ENCODE measurements at regions not wholly inside any gene's neighbourhood (a gene's known extent, or its start where the extent isn't known, plus 50 kb on each side); places are given as distances from the start of the nearest gene placed in this dataset.

DNA sequence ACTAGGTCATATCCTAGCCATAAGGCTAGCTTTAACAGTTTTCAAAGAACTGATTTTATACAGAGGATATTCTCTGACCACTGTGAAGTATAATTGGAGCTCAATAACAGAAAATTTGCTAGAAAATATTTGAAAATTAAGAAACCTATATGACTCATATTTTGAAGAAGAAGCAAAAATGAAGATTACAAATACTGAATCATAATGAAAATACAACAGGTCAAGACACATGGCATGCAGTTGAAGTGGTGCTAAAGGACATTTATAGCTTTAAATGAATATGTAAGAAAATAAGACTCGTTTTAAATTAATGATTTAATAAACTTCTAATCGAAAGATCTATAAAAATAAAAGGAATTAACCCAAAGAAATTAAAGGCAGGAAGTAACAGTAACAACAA lies 1234.6 kb downstream of the SLC16A7 start:
- Histone ChIP-seq H2BK12ac (ENCODE audit: low read length) (no peak overlapping the region), H3K4me2 (ENCODE audit: low read length) (no peak overlapping the region), H3K14ac (ENCODE audit: low read length) (no peak overlapping the region), H2AK5ac (ENCODE audit: low read length) (no peak overlapping the region), H2BK5ac (ENCODE audit: low read depth, low read length, poor library complexity) (no peak overlapping the region), H3K4me3 (ENCODE audit: low read depth, low read length) (no peak overlapping the region), H3K36me3 (ENCODE audit: control insufficient read depth in 1 of 2, insufficient read depth in 2 of 2, low read length in 2 of 2) (no peaks in the 10 kb centered on the region), H3K23ac (ENCODE audit: low read length) (no peak overlapping the region), H4K12ac (ENCODE audit: low read depth, low read length) (no peak overlapping the region), H3K27ac (ENCODE audit: low read depth, low read length) (no peak overlapping the region), H2AFZ (ENCODE audit: insufficient read depth, low read length, poor library complexity) (no peak overlapping the region), H4K91ac (ENCODE audit: low read depth, low read length) (no peak overlapping the region), H3K4ac (ENCODE audit: low read depth, low read length) (no peak overlapping the region), H4K8ac (ENCODE audit: low read depth, low read length) (no peak overlapping the region), H3K4me1 (ENCODE audit: control insufficient read depth in 1 of 2, insufficient read depth in 2 of 2, low read length in 2 of 2) (no peaks in the 10 kb centered on the region), H3K18ac (ENCODE audit: low read length) (no peak overlapping the region), H2BK120ac (ENCODE audit: insufficient read depth, low read length, poor library complexity) (no peak overlapping the region), H3K9ac (ENCODE audit: low read length) (no peak overlapping the region), H3K79me1 (ENCODE audit: low read length) (no peaks in the 10 kb centered on the region), H3K27me3 (ENCODE audit: insufficient read depth, low read length) (no peaks in the 10 kb centered on the region), H3K9me3 (ENCODE audit: insufficient read depth, low read depth, low read length) (no peaks in the 10 kb centered on the region), H3K79me2 (ENCODE audit: control insufficient read depth, insufficient read depth, low read length, poor library complexity) (no peaks in the 10 kb centered on the region)
- no CpG with 5 or more reads among the region's 2 CpGs for WGBS (ENCODE audit: extremely low coverage, insufficient coverage, insufficient read length)
- DNase-seq, result no peak

DNA sequence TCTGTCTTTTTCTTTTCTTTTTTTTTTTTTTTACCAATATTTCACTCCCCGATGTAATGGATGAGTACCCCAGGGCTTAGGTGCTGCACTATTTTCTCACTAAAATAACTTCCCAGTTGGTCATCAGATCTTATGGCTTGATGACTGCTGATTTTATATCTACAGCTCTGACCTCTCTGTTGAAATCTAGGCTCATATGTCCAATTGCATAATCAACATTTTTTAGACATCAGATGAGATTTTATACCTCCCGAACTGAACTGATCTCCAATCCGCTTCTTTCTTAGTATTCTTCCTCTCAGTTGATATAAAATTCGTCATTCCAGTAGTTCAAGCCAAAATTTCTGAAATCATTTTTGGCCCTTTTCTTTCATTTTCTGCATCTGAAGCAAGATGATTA lies 1236.5 kb downstream of the SLC16A7 start:
- no peak overlapping the region for H3K18ac ChIP-seq (ENCODE audit: low read length)
- no peaks in the 10 kb centered on the region for H3K79me2 ChIP-seq (ENCODE audit: control insufficient read depth, insufficient read depth, low read length, poor library complexity)
- no peak overlapping the region for H2AK5ac ChIP-seq (ENCODE audit: low read length)
- H4K91ac ChIP-seq (ENCODE audit: low read depth, low read length), result no peak overlapping the region
- no peak overlapping the region for H2BK12ac ChIP-seq (ENCODE audit: low read length)
- H3K23ac ChIP-seq (ENCODE audit: low read length), result no peak overlapping the region
- no peak overlapping the region for H4K8ac ChIP-seq (ENCODE audit: low read depth, low read length)
- H3K4me2 ChIP-seq (ENCODE audit: low read length), result no peak overlapping the region
- WGBS (ENCODE audit: extremely low coverage, insufficient coverage, insufficient read length), result no CpG with 5 or more reads among the region's 4 CpGs
- no peak for DNase-seq
- H3K79me1 ChIP-seq (ENCODE audit: low read length), result no peaks in the 10 kb centered on the region
- H3K4ac ChIP-seq (ENCODE audit: low read depth, low read length), result no peak overlapping the region
- H3K27ac ChIP-seq (ENCODE audit: low read depth, low read length), result no peak overlapping the region
- H2AFZ ChIP-seq (ENCODE audit: insufficient read depth, low read length, poor library complexity), result no peak overlapping the region
- no peaks in the 10 kb centered on the region for H3K4me1 ChIP-seq (ENCODE audit: control insufficient read depth in 1 of 2, insufficient read depth in 2 of 2, low read length in 2 of 2)
- no peak overlapping the region for H2BK5ac ChIP-seq (ENCODE audit: low read depth, low read length, poor library complexity)
- no peak overlapping the region for H4K12ac ChIP-seq (ENCODE audit: low read depth, low read length)
- no peaks in the 10 kb centered on the region for H3K9me3 ChIP-seq (ENCODE audit: insufficient read depth, low read depth, low read length)
- H3K9ac ChIP-seq (ENCODE audit: low read length), result no peak overlapping the region
- no peaks in the 10 kb centered on the region for H3K36me3 ChIP-seq (ENCODE audit: control insufficient read depth in 1 of 2, insufficient read depth in 2 of 2, low read length in 2 of 2)
- H3K4me3 ChIP-seq (ENCODE audit: low read depth, low read length), result no peak overlapping the region
- no peak overlapping the region for H2BK120ac ChIP-seq (ENCODE audit: insufficient read depth, low read length, poor library complexity)
- no peak overlapping the region for H3K14ac ChIP-seq (ENCODE audit: low read length)
- no peaks in the 10 kb centered on the region for H3K27me3 ChIP-seq (ENCODE audit: insufficient read depth, low read length)

DNA sequence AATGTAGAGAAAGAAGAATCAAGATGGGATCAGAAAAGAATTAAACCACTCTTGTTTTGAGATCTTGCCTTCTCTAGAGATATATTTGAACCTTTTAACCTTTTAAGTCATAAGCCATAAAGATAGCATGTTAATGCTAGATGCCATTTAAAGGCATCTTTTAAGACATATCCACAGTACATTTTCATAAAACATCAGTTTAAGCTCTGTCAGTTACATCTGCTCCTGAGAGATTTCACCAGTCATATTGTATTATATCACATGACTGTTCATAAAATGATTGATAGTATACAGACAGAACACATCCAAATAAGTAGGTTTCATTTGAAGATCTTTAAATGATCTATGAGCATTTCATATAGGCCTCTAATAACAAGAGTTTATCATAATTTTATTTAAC lies 1238.5 kb downstream of the SLC16A7 start:
- Histone ChIP-seq H3K9ac (ENCODE audit: low read length) (no peak overlapping the region), H3K14ac (ENCODE audit: low read length) (no peak overlapping the region)

DNA sequence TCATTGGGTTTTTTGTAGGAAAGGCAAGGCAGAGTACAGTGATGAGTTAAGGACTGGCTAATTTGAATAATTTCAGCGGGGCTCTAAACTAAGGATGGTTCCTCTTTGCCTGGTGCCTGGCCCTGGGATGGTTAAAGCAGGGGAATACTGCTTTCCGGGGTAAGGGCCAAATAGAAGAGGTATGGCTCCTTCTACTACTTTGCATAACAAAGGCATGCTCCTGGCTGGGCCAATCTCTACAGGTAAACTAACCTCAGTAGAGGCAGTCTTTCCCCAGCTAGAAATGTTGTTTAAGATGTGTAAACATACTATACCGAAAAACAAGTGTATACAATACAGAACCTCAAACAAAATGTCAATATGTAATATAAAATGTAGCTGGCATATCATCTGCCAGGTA lies 1239.0 kb downstream of the SLC16A7 start:
- Histone ChIP-seq H3K27me3 (ENCODE audit: insufficient read depth, low read length) (no peaks in the 10 kb centered on the region), H2BK12ac (ENCODE audit: low read length) (no peak overlapping the region), H2BK120ac (ENCODE audit: insufficient read depth, low read length, poor library complexity) (no peak overlapping the region), H3K23ac (ENCODE audit: low read length) (no peak overlapping the region), H3K18ac (ENCODE audit: low read length) (no peak overlapping the region), H4K12ac (ENCODE audit: low read depth, low read length) (no peak overlapping the region), H3K4me3 (ENCODE audit: low read depth, low read length) (no peak overlapping the region), H2AFZ (ENCODE audit: insufficient read depth, low read length, poor library complexity) (no peak overlapping the region), H3K36me3 (ENCODE audit: control insufficient read depth in 1 of 2, insufficient read depth in 2 of 2, low read length in 2 of 2) (no peaks in the 10 kb centered on the region), H2BK5ac (ENCODE audit: low read depth, low read length, poor library complexity) (no peak overlapping the region), H3K4ac (ENCODE audit: low read depth, low read length) (no peak overlapping the region), H3K27ac (ENCODE audit: low read depth, low read length) (no peak overlapping the region), H2AK5ac (ENCODE audit: low read length) (no peak overlapping the region), H4K8ac (ENCODE audit: low read depth, low read length) (no peak overlapping the region), H3K14ac (ENCODE audit: low read length) (no peak overlapping the region), H3K4me2 (ENCODE audit: low read length) (no peak overlapping the region), H3K79me2 (ENCODE audit: control insufficient read depth, insufficient read depth, low read length, poor library complexity) (no peaks in the 10 kb centered on the region), H3K79me1 (ENCODE audit: low read length) (no peaks in the 10 kb centered on the region), H3K9ac (ENCODE audit: low read length) (no peak overlapping the region), H3K4me1 (ENCODE audit: control insufficient read depth in 1 of 2, insufficient read depth in 2 of 2, low read length in 2 of 2) (no peaks in the 10 kb centered on the region), H3K9me3 (ENCODE audit: insufficient read depth, low read depth, low read length) (no peaks in the 10 kb centered on the region), H4K91ac (ENCODE audit: low read depth, low read length) (no peak overlapping the region)
- DNase-seq, result no peak
- WGBS (ENCODE audit: extremely low coverage, insufficient coverage, insufficient read length), result no CpG with 5 or more reads among the region's 3 CpGs

More for the DNA sequence above, 1238.5 kb downstream of the SLC16A7 start:
- no peak overlapping the region for H3K4me2 ChIP-seq (ENCODE audit: low read length)
- H3K18ac ChIP-seq (ENCODE audit: low read length), result no peak overlapping the region
- no peaks in the 10 kb centered on the region for H3K9me3 ChIP-seq (ENCODE audit: insufficient read depth, low read depth, low read length)
- no peak overlapping the region for H2BK5ac ChIP-seq (ENCODE audit: low read depth, low read length, poor library complexity)
- no peaks in the 10 kb centered on the region for H3K36me3 ChIP-seq (ENCODE audit: control insufficient read depth in 1 of 2, insufficient read depth in 2 of 2, low read length in 2 of 2)
- no peak overlapping the region for H4K8ac ChIP-seq (ENCODE audit: low read depth, low read length)
- no peak overlapping the region for H2BK120ac ChIP-seq (ENCODE audit: insufficient read depth, low read length, poor library complexity)
- H2AK5ac ChIP-seq (ENCODE audit: low read length), result no peak overlapping the region
- no peak overlapping the region for H3K23ac ChIP-seq (ENCODE audit: low read length)
- no peak overlapping the region for H3K27ac ChIP-seq (ENCODE audit: low read depth, low read length)
- no peak overlapping the region for H3K4me3 ChIP-seq (ENCODE audit: low read depth, low read length)
- no peaks in the 10 kb centered on the region for H3K27me3 ChIP-seq (ENCODE audit: insufficient read depth, low read length)
- no peak overlapping the region for H4K91ac ChIP-seq (ENCODE audit: low read depth, low read length)
- no peak overlapping the region for H2AFZ ChIP-seq (ENCODE audit: insufficient read depth, low read length, poor library complexity)
- H4K12ac ChIP-seq (ENCODE audit: low read depth, low read length), result no peak overlapping the region
- no peak for DNase-seq
- H3K4me1 ChIP-seq (ENCODE audit: control insufficient read depth in 1 of 2, insufficient read depth in 2 of 2, low read length in 2 of 2), result no peaks in the 10 kb centered on the region
- no peaks in the 10 kb centered on the region for H3K79me2 ChIP-seq (ENCODE audit: control insufficient read depth, insufficient read depth, low read length, poor library complexity)
- no peaks in the 10 kb centered on the region for H3K79me1 ChIP-seq (ENCODE audit: low read length)
- no peak overlapping the region for H3K4ac ChIP-seq (ENCODE audit: low read depth, low read length)
- no peak overlapping the region for H2BK12ac ChIP-seq (ENCODE audit: low read length)

DNA sequence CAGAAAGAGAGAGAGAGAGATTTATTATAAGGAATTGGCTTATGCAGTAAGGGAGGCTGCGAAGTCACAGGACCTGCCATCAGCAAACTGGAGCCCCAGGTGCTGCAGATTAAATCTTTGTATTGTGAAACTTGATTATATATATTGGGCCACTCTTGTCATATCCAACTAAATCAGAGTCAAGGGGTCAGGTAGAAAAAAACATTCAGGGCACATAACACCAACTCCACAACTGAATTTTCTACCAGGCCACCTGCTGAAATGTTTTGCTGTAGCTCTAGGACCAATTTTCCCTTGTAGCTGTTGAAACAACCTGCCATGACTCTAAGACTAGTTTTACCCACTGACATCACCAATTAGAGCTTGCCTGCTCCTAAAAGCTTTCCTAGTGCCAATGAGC lies 1240.8 kb downstream of the SLC16A7 start:
- Histone ChIP-seq H3K36me3 (ENCODE audit: control insufficient read depth in 1 of 2, insufficient read depth in 2 of 2, low read length in 2 of 2) (no peaks in the 10 kb centered on the region), H3K23ac (ENCODE audit: low read length) (no peak overlapping the region), H3K14ac (ENCODE audit: low read length) (no peak overlapping the region), H4K8ac (ENCODE audit: low read depth, low read length) (no peak overlapping the region), H2AFZ (ENCODE audit: insufficient read depth, low read length, poor library complexity) (no peak overlapping the region), H3K27ac (ENCODE audit: low read depth, low read length) (no peak overlapping the region), H3K4me1 (ENCODE audit: control insufficient read depth in 1 of 2, insufficient read depth in 2 of 2, low read length in 2 of 2) (no peaks in the 10 kb centered on the region), H4K12ac (ENCODE audit: low read depth, low read length) (no peak overlapping the region), H3K79me1 (ENCODE audit: low read length) (no peaks in the 10 kb centered on the region), H2BK5ac (ENCODE audit: low read depth, low read length, poor library complexity) (no peak overlapping the region), H3K18ac (ENCODE audit: low read length) (no peak overlapping the region), H3K4ac (ENCODE audit: low read depth, low read length) (no peak overlapping the region), H3K4me3 (ENCODE audit: low read depth, low read length) (no peak overlapping the region), H2BK12ac (ENCODE audit: low read length) (no peak overlapping the region), H3K79me2 (ENCODE audit: control insufficient read depth, insufficient read depth, low read length, poor library complexity) (no peaks in the 10 kb centered on the region), H3K27me3 (ENCODE audit: insufficient read depth, low read length) (no peaks in the 10 kb centered on the region), H4K91ac (ENCODE audit: low read depth, low read length) (no peak overlapping the region), H3K4me2 (ENCODE audit: low read length) (no peak overlapping the region), H3K9me3 (ENCODE audit: insufficient read depth, low read depth, low read length) (no peaks in the 10 kb centered on the region), H2AK5ac (ENCODE audit: low read length) (no peak overlapping the region), H2BK120ac (ENCODE audit: insufficient read depth, low read length, poor library complexity) (no peak overlapping the region), H3K9ac (ENCODE audit: low read length) (no peak overlapping the region)
- WGBS (ENCODE audit: extremely low coverage, insufficient coverage, insufficient read length), result no CpG with 5 or more reads among the region's 1 CpG
- no peak for DNase-seq

All from trophoblast cell (in vitro differentiated cells and primary cell).